K562 (cell line): ENCODE measurements at regions not wholly inside any gene's neighbourhood (a gene's known extent, or its start where the extent isn't known, plus 50 kb on each side); places are given as distances from the start of the nearest gene placed in this dataset.

ENCODE experiments used
- ATAC-seq: fragments of 200-7000 bp; cut with Tn5 transposase; 3 replicates; pipeline ENCODE4 v1.9.1; 2020; ENCODE audit warnings: moderate library complexity
- BruUV-seq: library from RNA; stranded (reverse); fragments of 400-500 nt; replicated peaks from 2 replicates; lab custom pipeline; 2021; lab: Mats Ljungman, UMichigan
- CTCF ChIA-PET: fragments of 300-600 bp; formaldehyde crosslinking; extraction: SDS; loops from one replicate; lab custom pipeline; 2021; ENCODE audit warnings: low intra/inter-chr PET ratio; lab: Yijun Ruan, JAX
- POLR2A ChIA-PET: fragments of 300-600, 350-650 bp; sonication (Branson Sonifier 250); formaldehyde crosslinking; extraction: SDS; loops from one replicate; lab custom pipeline; 2021; ENCODE audit warnings: antibody characterized with exemption, inconsistent platforms; lab: Yijun Ruan, JAX
- DNase-seq, 4 experiments: peaks; one replicate each; pipeline versions ENCODE4 v3.0.0 to v3.0.0-alpha.2; 2011 to 2018; ENCODE audit warnings: low spot score in 3 of 4, mixed read lengths in 3 of 4; ENCODE audit errors: extremely low read depth in 1 of 4
- FAIRE-seq: peaks from 2 replicates; lab custom pipeline; 2011; peaks lifted over from hg19 to GRCh38; lab: Jason Lieb, UNC
- H2AFZ ChIP-seq: 2 replicates; pipeline ENCODE4 v1.6.0; 2011; ENCODE audit warnings: low read depth, low read length, control low read depth, inconsistent platforms
- H3K27ac ChIP-seq: fragments of 200-600 bp; 3 replicates; pipeline ENCODE4 v1.8.0; 2011; ENCODE audit warnings: low read depth, mild to moderate bottlenecking, control low read depth, inconsistent platforms, low read length, moderate library complexity, mixed read lengths; ENCODE audit errors: extremely low read depth
- H3K27me3 ChIP-seq, 2 experiments: fragments of 300-600 bp in 1 of 2; 2 replicates in 1 of 2; 3 replicates in 1 of 2; pipeline versions ENCODE4 v1.6.0 to v1.8.0; 2011; ENCODE audit warnings: inconsistent platforms in 2 of 2, low read length in 2 of 2, mild to moderate bottlenecking in 1 of 2, mixed read lengths in 1 of 2, moderate library complexity in 1 of 2; ENCODE audit not compliant: control insufficient read depth in 2 of 2, insufficient read depth in 2 of 2
- H3K36me3 ChIP-seq: fragments of 300-600 bp; 3 replicates; pipeline ENCODE4 v1.8.0; 2011; ENCODE audit warnings: mild to moderate bottlenecking, low read length, inconsistent platforms; ENCODE audit not compliant: control insufficient read depth, insufficient read depth
- H3K4me1 ChIP-seq, 2 experiments: fragments of 200-600 bp in 1 of 2; replicated peaks in 1 of 2; 2 replicates in 1 of 2; 3 replicates in 1 of 2; pipeline versions ENCODE4 v1.5.1 to v1.8.0; 2011; ENCODE audit warnings: inconsistent platforms in 2 of 2, low read length in 2 of 2, mild to moderate bottlenecking in 1 of 2, mixed read lengths in 1 of 2, moderate library complexity in 1 of 2; ENCODE audit not compliant: control insufficient read depth in 2 of 2, insufficient read depth in 2 of 2
- H3K4me2 ChIP-seq: 2 replicates; pipeline ENCODE4 v1.6.1; 2011; ENCODE audit warnings: low read length, control low read depth, inconsistent platforms, mixed read lengths; ENCODE audit not compliant: insufficient read depth
- H3K4me3 ChIP-seq: fragments of 200-600 bp; sonication (generic), shearing (Covaris generic); 2 replicates; pipeline ENCODE4 v1.5.1; 2016; ENCODE audit warnings: control low read depth, inconsistent platforms
- H3K79me2 ChIP-seq: fragments of 200-600 bp; 3 replicates; pipeline ENCODE4 v1.8.0; 2011; ENCODE audit warnings: low read length, inconsistent platforms; ENCODE audit not compliant: control insufficient read depth, insufficient read depth
- H3K9ac ChIP-seq, 2 experiments: 2 replicates each; pipeline versions ENCODE4 v1.6.0 to v1.6.1; 2011; ENCODE audit warnings: low read depth in 2 of 2, low read length in 2 of 2, control low read depth in 1 of 2, inconsistent platforms in 1 of 2, mild to moderate bottlenecking in 1 of 2, mixed read lengths in 1 of 2; ENCODE audit not compliant: insufficient read depth in 1 of 2
- H3K9me1 ChIP-seq: one replicate; pipeline ENCODE4 v1.6.0; 2011; ENCODE audit warnings: inconsistent platforms, mild to moderate bottlenecking, low read length, moderate library complexity; ENCODE audit not compliant: control insufficient read depth, insufficient read depth
- H3K9me3 ChIP-seq: replicated peaks from 2 replicates; pipeline ENCODE4 v1.5.1; 2011; ENCODE audit warnings: low read depth, low read length, inconsistent platforms; ENCODE audit not compliant: control insufficient read depth, insufficient read depth
- H4K20me1 ChIP-seq: replicated peaks from 2 replicates; pipeline ENCODE4 v1.6.1; 2011; ENCODE audit warnings: low read length, inconsistent platforms, mixed read lengths; ENCODE audit not compliant: control insufficient read depth, insufficient read depth
- BRD9 ChIP-seq: fragments of 450-650 bp; IDR thresholded peaks from 2 replicates; pipeline ENCODE4 v1.6.1; 2018; ENCODE audit warnings: low read depth; ENCODE audit not compliant: partially characterized antibody
- EP400 ChIP-seq: fragments of 450-650 bp; IDR thresholded peaks from 2 replicates; pipeline ENCODE4 v1.6.1; 2017; ENCODE audit warnings: antibody characterized with exemption, mild to moderate bottlenecking, moderate library complexity
- FOXK2 ChIP-seq, 2 experiments: fragments of 450-650 bp; IDR thresholded peaks in 1 of 2; conservative IDR thresholded peaks in 1 of 2; 2 replicates each; pipeline ENCODE4 v1.6.1; 2016; ENCODE audit warnings: low read depth in 2 of 2, mild to moderate bottlenecking in 1 of 2
- RBM17 ChIP-seq: fragments of 200-400 bp; formaldehyde crosslinking; IDR thresholded peaks from 2 replicates; pipeline ENCODE4 v1.6.1; 2017; ENCODE audit warnings: low read depth, mild to moderate bottlenecking, low read length, borderline replicate concordance
- ZNF174 ChIP-seq: fragments of 250-450 bp; sonication (Bioruptor Pico); IDR thresholded peaks from 2 replicates; pipeline ENCODE4 v1.4.0; 2020; ENCODE audit warnings: mild to moderate bottlenecking
- ZNF253 ChIP-seq: fragments of 250-450 bp; sonication (Bioruptor Pico); conservative IDR thresholded peaks from 2 replicates; pipeline ENCODE4 v1.6.1; 2021; ENCODE audit warnings: mild to moderate bottlenecking
- WGBS: fragments of 100-300 bp; shearing (Covaris generic); methylation state at CpG from one replicate; pipeline ENCODE4 v1.1.6; 2016; ENCODE audit warnings: low coverage, mixed read lengths; ENCODE audit not compliant: insufficient coverage; ENCODE audit errors: missing lambda C conversion rate; 5-methylcytosine and 5-hydroxymethylcytosine counted together
- in situ Hi-C: fragments of 300-500 bp; cut with MboI; formaldehyde crosslinking; loops from 4 replicates; pipeline ENCODE4 v1.15.0; 2018; ENCODE audit warnings: inconsistent platforms, mixed read lengths
- intact Hi-C: fragments of 100-400 bp; cut with micrococcal nuclease; formaldehyde crosslinking; loops from 2 replicates; pipeline ENCODE4 v1.14.2; 2022
- TF ChIP-seq, protein P1 (sequence below): sonication (generic); formaldehyde crosslinking; IDR thresholded peaks from 2 replicates; pipeline ENCODE4 v1.8.0; 2022; ENCODE audit warnings: missing genetic modification reagents, mild to moderate bottlenecking, borderline replicate concordance
- TF ChIP-seq, protein P2 (sequence below): fragments of 200-800 bp; sonication (Bioruptor generic); IDR thresholded peaks from 2 replicates; pipeline ENCODE4 v1.6.1; 2016; ENCODE audit warnings: missing genetic modification characterization, missing compliant biosample characterization

DNA sequence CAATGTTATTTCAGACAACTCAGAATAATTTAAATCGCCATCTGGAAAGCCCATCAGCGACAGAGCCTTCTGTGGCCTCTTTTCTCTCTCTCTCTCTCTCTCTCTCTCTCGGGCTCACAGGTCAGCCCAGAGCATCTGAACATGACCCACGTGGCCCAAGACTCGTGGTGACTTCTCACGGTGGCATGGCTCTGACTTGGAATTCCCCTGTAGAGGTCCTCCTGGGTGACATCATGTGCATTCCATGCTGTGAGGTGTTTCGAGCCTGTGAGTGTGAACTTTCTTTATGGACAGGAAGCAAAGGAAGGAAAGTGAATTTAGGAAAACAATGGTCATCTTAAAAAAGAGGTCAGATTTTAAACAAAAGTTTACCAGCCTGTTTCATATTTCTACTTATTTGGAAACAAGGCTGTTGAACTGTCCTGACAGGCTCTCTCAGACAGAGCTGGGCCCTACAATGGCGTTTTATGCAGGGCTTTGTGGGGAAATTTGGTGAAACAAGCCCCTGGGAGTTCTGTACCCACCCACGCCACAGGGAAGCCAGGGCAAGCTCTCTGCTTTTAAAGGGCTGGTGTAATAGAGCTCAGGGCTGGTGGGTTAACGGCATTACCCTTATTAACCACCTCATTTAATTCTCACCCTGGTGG is 359.7 kb upstream of the ZNF32 start:
- H3K9me3 ChIP-seq, result no peaks in the 10 kb centered on the region
- FAIRE-seq (no peak), ATAC-seq (no peak), DNase-seq (no peak)
- H3K4me2 ChIP-seq, result no peak overlapping the region
- ChIA-PET CTCF (no interaction called here), POLR2A (interaction anchor here (0.6 to 0.8 kb wide), 2 partner anchors 20 to 279 kb away, joined by 3 read pairs; no protein-coding TSS in a partner anchor)
- H4K20me1 ChIP-seq, result no peaks in the 10 kb centered on the region; the same call in 1 of the 2 replicates
- intact Hi-C loops (no loop called here), in situ Hi-C loops (no loop called here)
- no peaks in the 10 kb centered on the region for H3K36me3 ChIP-seq
- H3K79me2 ChIP-seq, result no peaks in the 10 kb centered on the region
- H3K4me3 ChIP-seq, result no peak overlapping the region
- no TSS peak for BruUV-seq
- 0% methylated on average over 10 of the region's 10 CpGs for WGBS
- H3K27me3 ChIP-seq, result peaks cover 24 to 39% of the 10 kb centered on the region in 2 experiments; a peak in 3 of 5 replicates
- no peaks in the 10 kb centered on the region for H3K9me1 ChIP-seq
- H2AFZ ChIP-seq, result no peak overlapping the region
- TF ChIP-seq RBM17, result no peak
- TF ChIP-seq ZNF253 (CRISPR knock-in tag), result no peak
- TF ChIP-seq, protein P1, sequence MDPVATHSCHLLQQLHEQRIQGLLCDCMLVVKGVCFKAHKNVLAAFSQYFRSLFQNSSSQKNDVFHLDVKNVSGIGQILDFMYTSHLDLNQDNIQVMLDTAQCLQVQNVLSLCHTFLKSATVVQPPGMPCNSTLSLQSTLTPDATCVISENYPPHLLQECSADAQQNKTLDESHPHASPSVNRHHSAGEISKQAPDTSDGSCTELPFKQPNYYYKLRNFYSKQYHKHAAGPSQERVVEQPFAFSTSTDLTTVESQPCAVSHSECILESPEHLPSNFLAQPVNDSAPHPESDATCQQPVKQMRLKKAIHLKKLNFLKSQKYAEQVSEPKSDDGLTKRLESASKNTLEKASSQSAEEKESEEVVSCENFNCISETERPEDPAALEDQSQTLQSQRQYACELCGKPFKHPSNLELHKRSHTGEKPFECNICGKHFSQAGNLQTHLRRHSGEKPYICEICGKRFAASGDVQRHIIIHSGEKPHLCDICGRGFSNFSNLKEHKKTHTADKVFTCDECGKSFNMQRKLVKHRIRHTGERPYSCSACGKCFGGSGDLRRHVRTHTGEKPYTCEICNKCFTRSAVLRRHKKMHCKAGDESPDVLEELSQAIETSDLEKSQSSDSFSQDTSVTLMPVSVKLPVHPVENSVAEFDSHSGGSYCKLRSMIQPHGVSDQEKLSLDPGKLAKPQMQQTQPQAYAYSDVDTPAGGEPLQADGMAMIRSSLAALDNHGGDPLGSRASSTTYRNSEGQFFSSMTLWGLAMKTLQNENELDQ (CRISPR knock-in tag), result no peak
- TF ChIP-seq ZNF174 (CRISPR knock-in tag), result no peak
- TF ChIP-seq, protein P2, sequence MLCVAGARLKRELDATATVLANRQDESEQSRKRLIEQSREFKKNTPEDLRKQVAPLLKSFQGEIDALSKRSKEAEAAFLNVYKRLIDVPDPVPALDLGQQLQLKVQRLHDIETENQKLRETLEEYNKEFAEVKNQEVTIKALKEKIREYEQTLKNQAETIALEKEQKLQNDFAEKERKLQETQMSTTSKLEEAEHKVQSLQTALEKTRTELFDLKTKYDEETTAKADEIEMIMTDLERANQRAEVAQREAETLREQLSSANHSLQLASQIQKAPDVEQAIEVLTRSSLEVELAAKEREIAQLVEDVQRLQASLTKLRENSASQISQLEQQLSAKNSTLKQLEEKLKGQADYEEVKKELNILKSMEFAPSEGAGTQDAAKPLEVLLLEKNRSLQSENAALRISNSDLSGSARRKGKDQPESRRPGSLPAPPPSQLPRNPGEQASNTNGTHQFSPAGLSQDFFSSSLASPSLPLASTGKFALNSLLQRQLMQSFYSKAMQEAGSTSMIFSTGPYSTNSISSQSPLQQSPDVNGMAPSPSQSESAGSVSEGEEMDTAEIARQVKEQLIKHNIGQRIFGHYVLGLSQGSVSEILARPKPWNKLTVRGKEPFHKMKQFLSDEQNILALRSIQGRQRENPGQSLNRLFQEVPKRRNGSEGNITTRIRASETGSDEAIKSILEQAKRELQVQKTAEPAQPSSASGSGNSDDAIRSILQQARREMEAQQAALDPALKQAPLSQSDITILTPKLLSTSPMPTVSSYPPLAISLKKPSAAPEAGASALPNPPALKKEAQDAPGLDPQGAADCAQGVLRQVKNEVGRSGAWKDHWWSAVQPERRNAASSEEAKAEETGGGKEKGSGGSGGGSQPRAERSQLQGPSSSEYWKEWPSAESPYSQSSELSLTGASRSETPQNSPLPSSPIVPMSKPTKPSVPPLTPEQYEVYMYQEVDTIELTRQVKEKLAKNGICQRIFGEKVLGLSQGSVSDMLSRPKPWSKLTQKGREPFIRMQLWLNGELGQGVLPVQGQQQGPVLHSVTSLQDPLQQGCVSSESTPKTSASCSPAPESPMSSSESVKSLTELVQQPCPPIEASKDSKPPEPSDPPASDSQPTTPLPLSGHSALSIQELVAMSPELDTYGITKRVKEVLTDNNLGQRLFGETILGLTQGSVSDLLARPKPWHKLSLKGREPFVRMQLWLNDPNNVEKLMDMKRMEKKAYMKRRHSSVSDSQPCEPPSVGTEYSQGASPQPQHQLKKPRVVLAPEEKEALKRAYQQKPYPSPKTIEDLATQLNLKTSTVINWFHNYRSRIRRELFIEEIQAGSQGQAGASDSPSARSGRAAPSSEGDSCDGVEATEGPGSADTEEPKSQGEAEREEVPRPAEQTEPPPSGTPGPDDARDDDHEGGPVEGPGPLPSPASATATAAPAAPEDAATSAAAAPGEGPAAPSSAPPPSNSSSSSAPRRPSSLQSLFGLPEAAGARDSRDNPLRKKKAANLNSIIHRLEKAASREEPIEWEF (CRISPR knock-in tag), result no peak
- no peak for TF ChIP-seq EP400
- TF ChIP-seq BRD9, result no peak
- no peak for TF ChIP-seq FOXK2 (conservative IDR thresholded peaks at IDR 0.05 in 1 of 2, IDR thresholded peaks at IDR 0.05 in 1 of 2; ENCODE audit: low read depth in 2 of 2)
- H3K9ac ChIP-seq, result no peak overlapping the region
- no peak overlapping the region for H3K27ac ChIP-seq
- peaks cover 0 to 9% of the 10 kb centered on the region in 2 experiments; a peak in 1 of 5 replicates for H3K4me1 ChIP-seq
